ENCODE measurements at regions not wholly inside any gene's neighbourhood (a gene's known extent, or its start where the extent isn't known, plus 50 kb on each side); places are given as distances from the start of the nearest gene placed in this dataset.
"Not testable (repeated sequence)": the region's sequence is repeated elsewhere in the genome, so short reads cannot be mapped to it uniquely, and the experiment has no call there.

- TF ChIP-seq CTCF (IDR thresholded peaks at IDR 0.05; ENCODE audit: insufficient read depth, low read length): no peak
- DNase-seq (ENCODE audit: low read depth): no peak
- no peak overlapping the region for H3K4me3 ChIP-seq (ENCODE audit: low read depth, low read length)
These were observed 139.0 kb downstream of the SEPTIN14 start for GRCh38 chr7:55723621-55723941.

- TF ChIP-seq CTCF (IDR thresholded peaks at IDR 0.05; ENCODE audit: insufficient read depth, low read length): peak; percentile 15
- DNase-seq (ENCODE audit: low read depth); H3K4me3 ChIP-seq (ENCODE audit: low read depth, low read length): not testable (repeated sequence)
These were observed 139.5 kb downstream of the SEPTIN14 start for GRCh38 chr7:55722874-55723620.

- DNase-seq (ENCODE audit: low read depth); H3K4me3 ChIP-seq (ENCODE audit: low read depth, low read length): not testable (repeated sequence)
These were observed 141.5 kb downstream of the SEPTIN14 start for GRCh38 chr7:55721004-55721403.

GRCh38 chr7:55715247-55715867 lies 143.1 kb upstream of the VOPP1 start:
- not testable (repeated sequence) for H3K4me3 ChIP-seq (ENCODE audit: low read depth, low read length); DNase-seq (ENCODE audit: low read depth)

GRCh38 chr7:55714370-55714769 lies 142.1 kb upstream of the VOPP1 start:
- not testable (repeated sequence) for DNase-seq (ENCODE audit: low read depth); H3K4me3 ChIP-seq (ENCODE audit: low read depth, low read length)

GRCh38 chr7:55710312-55710711 lies 138.0 kb upstream of the VOPP1 start:
- DNase-seq (ENCODE audit: low read depth); H3K4me3 ChIP-seq (ENCODE audit: low read depth, low read length): not testable (repeated sequence)

GRCh38 chr7:55708028-55708427 lies 135.7 kb upstream of the VOPP1 start:
- peak; percentile 96 for DNase-seq (ENCODE audit: low read depth)
- H3K4me3 ChIP-seq (ENCODE audit: low read depth, low read length): not testable (repeated sequence)

GRCh38 chr7:55707410-55707809 lies 135.1 kb upstream of the VOPP1 start:
- not testable (repeated sequence) for DNase-seq (ENCODE audit: low read depth); H3K4me3 ChIP-seq (ENCODE audit: low read depth, low read length)

GRCh38 chr7:55706451-55707195 lies 134.3 kb upstream of the VOPP1 start:
- DNase-seq (ENCODE audit: low read depth); H3K4me3 ChIP-seq (ENCODE audit: low read depth, low read length): not testable (repeated sequence)

- H3K4me3 ChIP-seq (ENCODE audit: low read depth, low read length); DNase-seq (ENCODE audit: low read depth): not testable (repeated sequence)
These were observed 133.6 kb upstream of the VOPP1 start for GRCh38 chr7:55705728-55706450.

GRCh38 chr7:55702831-55703230 lies 130.5 kb upstream of the VOPP1 start:
- H3K4me3 ChIP-seq (ENCODE audit: low read depth, low read length); DNase-seq (ENCODE audit: low read depth): not testable (repeated sequence)

GRCh38 chr7:55699450-55699842 lies 127.1 kb upstream of the VOPP1 start:
- H3K4me3 ChIP-seq (ENCODE audit: low read depth, low read length); DNase-seq (ENCODE audit: low read depth): not testable (repeated sequence)

GRCh38 chr7:55698607-55699449 lies 126.5 kb upstream of the VOPP1 start:
- not testable (repeated sequence) for H3K4me3 ChIP-seq (ENCODE audit: low read depth, low read length); DNase-seq (ENCODE audit: low read depth)

GRCh38 chr7:55695893-55696701 lies 123.8 kb upstream of the VOPP1 start:
- peak; percentile 78 for DNase-seq (ENCODE audit: low read depth)
- H3K4me3 ChIP-seq (ENCODE audit: low read depth, low read length): not testable (repeated sequence)

All from fibroblast of the aortic adventitia (primary cell).